GM23338 (cell line): ENCODE measurements at regions not wholly inside any gene's neighbourhood (a gene's known extent, or its start where the extent isn't known, plus 50 kb on each side); places are given as distances from the start of the nearest gene placed in this dataset.

Source experiments
- CREB1 ChIP-seq: fragments of 250-450 bp; sonication (Bioruptor Pico); IDR thresholded peaks from 2 replicates; pipeline ENCODE4 v1.5.0; 2020; ENCODE audit warnings: low read depth, mild to moderate bottlenecking, moderate library complexity
- CTCF ChIP-seq, 2 experiments: fragments of 200-600 bp in 1 of 2; sonication (generic) in 1 of 2; conservative IDR thresholded peaks; 2 replicates each; pipeline versions ENCODE4 v1.5.1 to v1.6.1; 2016 to 2017; ENCODE audit warnings: antibody characterized with exemption in 2 of 2, low read depth in 2 of 2, mild to moderate bottlenecking in 2 of 2, moderate library complexity in 1 of 2
- EZH2 ChIP-seq: fragments of 200-600 bp; sonication (generic); IDR thresholded peaks from one replicate; pipeline ENCODE4 v1.8.0; 2017; ENCODE audit warnings: antibody characterized with exemption, mild to moderate bottlenecking, low read depth; ENCODE audit not compliant: unreplicated experiment
- EZH2phosphoT487 ChIP-seq: fragments of 200-600 bp; sonication (generic); IDR thresholded peaks from one replicate; pipeline ENCODE4 v1.8.1; 2018; ENCODE audit warnings: antibody characterized with exemption; ENCODE audit not compliant: unreplicated experiment
- JUNB ChIP-seq: IDR thresholded peaks from one replicate; pipeline ENCODE4 v1.6.1; 2016; ENCODE audit warnings: antibody characterized with exemption; ENCODE audit not compliant: unreplicated experiment
- NANOG ChIP-seq: IDR thresholded peaks from 2 replicates; pipeline ENCODE4 v1.6.1; 2016; ENCODE audit warnings: antibody characterized with exemption, borderline replicate concordance
- POLR2AphosphoS5 ChIP-seq: IDR thresholded peaks from 2 replicates; pipeline ENCODE4 v1.6.1; 2016; ENCODE audit warnings: antibody characterized with exemption, low read depth
- REST ChIP-seq: IDR thresholded peaks from one replicate; pipeline ENCODE4 v1.6.1; 2018; ENCODE audit warnings: antibody characterized with exemption; ENCODE audit not compliant: unreplicated experiment
- STAT1 ChIP-seq: IDR thresholded peaks from one replicate; pipeline ENCODE4 v1.6.1; 2016; ENCODE audit warnings: antibody characterized with exemption; ENCODE audit not compliant: unreplicated experiment
- ZNF114 ChIP-seq: fragments of 250-450 bp; sonication (Bioruptor Pico); IDR thresholded peaks from 2 replicates; pipeline ENCODE4 v1.5.0; 2020; ENCODE audit warnings: mild to moderate bottlenecking, moderate library complexity
- ZNF331 ChIP-seq: fragments of 250-450 bp; sonication (Bioruptor Pico); IDR thresholded peaks from 2 replicates; pipeline ENCODE4 v1.5.0; 2020; ENCODE audit warnings: low read depth, mild to moderate bottlenecking, moderate library complexity
- TF ChIP-seq, protein P1 (sequence below): IDR thresholded peaks from 2 replicates; pipeline ENCODE4 v1.6.1; 2016; ENCODE audit warnings: antibody characterized with exemption

DNA sequence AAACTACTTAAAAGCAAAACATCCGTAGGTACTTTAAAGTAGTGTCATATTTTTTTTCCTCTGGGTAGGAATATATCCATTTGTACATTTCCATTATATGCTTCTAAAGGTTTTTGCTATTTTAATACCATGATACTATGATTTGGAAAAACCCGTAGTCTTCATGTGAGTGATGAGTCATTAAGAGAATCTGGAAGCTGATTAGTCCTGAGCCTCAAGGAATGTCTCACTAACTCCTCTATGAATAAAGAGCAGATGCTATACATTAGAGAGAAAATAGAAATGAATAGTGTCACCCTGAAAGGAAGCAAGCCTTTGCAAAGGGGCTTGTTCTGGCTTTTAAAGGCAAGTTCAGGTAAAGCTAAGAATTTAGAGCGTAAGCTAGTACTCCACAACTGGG is 432.1 kb downstream of the CCDC91 start:
- TF ChIP-seq CTCF (conservative IDR thresholded peaks at IDR 0.05; ENCODE audit: low read depth in 2 of 2) (no peak), ZNF114 (CRISPR knock-in tag) (no peak), REST (no peak), EZH2phosphoT487 (no peak), CREB1 (CRISPR knock-in tag) (no peak), POLR2AphosphoS5 (no peak), ZNF331 (CRISPR knock-in tag) (no peak), EZH2 (no peak), NANOG (no peak), JUNB (no peak), STAT1 (no peak)
- TF ChIP-seq, protein P1, sequence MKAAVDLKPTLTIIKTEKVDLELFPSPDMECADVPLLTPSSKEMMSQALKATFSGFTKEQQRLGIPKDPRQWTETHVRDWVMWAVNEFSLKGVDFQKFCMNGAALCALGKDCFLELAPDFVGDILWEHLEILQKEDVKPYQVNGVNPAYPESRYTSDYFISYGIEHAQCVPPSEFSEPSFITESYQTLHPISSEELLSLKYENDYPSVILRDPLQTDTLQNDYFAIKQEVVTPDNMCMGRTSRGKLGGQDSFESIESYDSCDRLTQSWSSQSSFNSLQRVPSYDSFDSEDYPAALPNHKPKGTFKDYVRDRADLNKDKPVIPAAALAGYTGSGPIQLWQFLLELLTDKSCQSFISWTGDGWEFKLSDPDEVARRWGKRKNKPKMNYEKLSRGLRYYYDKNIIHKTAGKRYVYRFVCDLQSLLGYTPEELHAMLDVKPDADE, result no peak
